ENCODE measurements at regions not wholly inside any gene's neighbourhood (a gene's known extent, or its start where the extent isn't known, plus 50 kb on each side); places are given as distances from the start of the nearest gene placed in this dataset.

GRCh38 chr2:200127848-200128247 is 172.5 kb downstream of the MAIP1 start:
- Histone ChIP-seq H3K4me3 (no peak overlapping the region), H3K27ac (no peak overlapping the region)
- TF ChIP-seq CTCF (IDR thresholded peaks at IDR 0.05), result no peak
- DNase-seq (ENCODE audit: low spot score), result no peak

GRCh38 chr2:200128296-200128695 is 172.9 kb downstream of the MAIP1 start:
- no peak for TF ChIP-seq CTCF (IDR thresholded peaks at IDR 0.05)
- H3K4me3 ChIP-seq, result no peak overlapping the region
- H3K27ac ChIP-seq, result no peak overlapping the region
- DNase-seq (ENCODE audit: low spot score), result no peak

- DNase-seq (ENCODE audit: low spot score), result no peak
These were observed 174.5 kb downstream of the MAIP1 start for GRCh38 chr2:200129721-200130462.

GRCh38 chr2:200130762-200131166 is 175.4 kb downstream of the MAIP1 start:
- no peak for DNase-seq (ENCODE audit: low spot score)
- TF ChIP-seq CTCF (IDR thresholded peaks at IDR 0.05), result no peak
- no peak overlapping the region for H3K27ac ChIP-seq
- H3K4me3 ChIP-seq, result no peak overlapping the region

More at GRCh38 chr2:200129721-200130462, 174.5 kb downstream of the MAIP1 start:
- Histone ChIP-seq H3K4me3 (no peak overlapping the region), H3K27ac (no peak overlapping the region)
- no peak for TF ChIP-seq CTCF (IDR thresholded peaks at IDR 0.05)

- DNase-seq (ENCODE audit: low spot score), result no peak
- no peak overlapping the region for H3K4me3 ChIP-seq
- TF ChIP-seq CTCF (IDR thresholded peaks at IDR 0.05), result no peak
- no peak overlapping the region for H3K27ac ChIP-seq
These were observed 175.2 kb upstream of the SPATS2L start for GRCh38 chr2:200131307-200131706.

- Histone ChIP-seq H3K4me3 (no peak overlapping the region), H3K27ac (no peak overlapping the region)
- no peak for TF ChIP-seq CTCF (IDR thresholded peaks at IDR 0.05)
- no peak for DNase-seq (ENCODE audit: low spot score)
These were observed 171.4 kb upstream of the SPATS2L start for GRCh38 chr2:200135082-200135481.

GRCh38 chr2:200136655-200137054 is 169.8 kb upstream of the SPATS2L start:
- Histone ChIP-seq H3K27ac (no peak overlapping the region), H3K4me3 (no peak overlapping the region)
- TF ChIP-seq CTCF (IDR thresholded peaks at IDR 0.05), result no peak
- no peak for DNase-seq (ENCODE audit: low spot score)
